Activated naive CD8-positive, alpha-beta T cell treated with anti-CD3 and anti-CD28 coated beads, Interleukin-2, amount 50 U/mL, for 24 hours (primary cell): ENCODE measurements at regions not wholly inside any gene's neighbourhood (a gene's known extent, or its start where the extent isn't known, plus 50 kb on each side); places are given as distances from the start of the nearest gene placed in this dataset.
"Not testable (repeated sequence)": the region's sequence is repeated elsewhere in the genome, so short reads cannot be mapped to it uniquely, and the experiment has no call there.

Source experiments
- ATAC-seq: fragments of 150-1000 bp; cut with Tn5 transposase; one replicate; pipeline ENCODE4 v1.10.0; 2021
- DNase-seq: peaks from one replicate; pipeline ENCODE4 v3.0.0; 2021
- H3K27ac Mint-ChIP-seq: one replicate; pipeline ENCODE4 v1.8.0; 2021; ENCODE audit warnings: mild to moderate bottlenecking, mixed read lengths
- H3K27me3 Mint-ChIP-seq: one replicate; pipeline ENCODE4 v1.8.0; 2021; ENCODE audit warnings: mixed read lengths
- H3K36me3 Mint-ChIP-seq: one replicate; pipeline ENCODE4 v1.8.0; 2021; ENCODE audit warnings: low read depth, mixed read lengths
- H3K4me1 Mint-ChIP-seq: one replicate; pipeline ENCODE4 v1.8.0; 2021; ENCODE audit warnings: mixed read lengths
- H3K4me3 Mint-ChIP-seq: one replicate; pipeline ENCODE4 v1.8.0; 2021; ENCODE audit warnings: mild to moderate bottlenecking, moderate library complexity, mixed read lengths
- H3K9me3 Mint-ChIP-seq: one replicate; pipeline ENCODE4 v1.8.0; 2021; ENCODE audit warnings: mixed read lengths

GRCh38 chr2:131584380-131584779 lies 56.7 kb downstream of the CCDC74A start:
- H3K9me3 Mint-ChIP-seq, result no peaks in the 10 kb centered on the region
- no peak overlapping the region for H3K27ac Mint-ChIP-seq
- no peaks in the 10 kb centered on the region for H3K4me1 Mint-ChIP-seq
- DNase-seq (no peak), ATAC-seq (no peak)
- peaks cover 13% of the 10 kb centered on the region for H3K27me3 Mint-ChIP-seq
- H3K36me3 Mint-ChIP-seq, result no peaks in the 10 kb centered on the region
- no peak overlapping the region for H3K4me3 Mint-ChIP-seq

GRCh38 chr2:131584940-131585339 lies 57.3 kb downstream of the CCDC74A start:
- Mint-ChIP-seq H3K4me3 (no peak overlapping the region), H3K9me3 (no peaks in the 10 kb centered on the region), H3K36me3 (no peaks in the 10 kb centered on the region), H3K4me1 (no peaks in the 10 kb centered on the region), H3K27ac (no peak overlapping the region), H3K27me3 (peaks cover 13% of the 10 kb centered on the region)
- DNase-seq (no peak), ATAC-seq (no peak)

GRCh38 chr2:131588152-131588873 lies 60.6 kb downstream of the CCDC74A start:
- no peak for DNase-seq
- ATAC-seq, result no peak
- Mint-ChIP-seq H3K9me3 (no peaks in the 10 kb centered on the region), H3K27me3 (peaks cover 10% of the 10 kb centered on the region), H3K36me3 (no peaks in the 10 kb centered on the region), H3K27ac (no peak overlapping the region), H3K4me1 (no peaks in the 10 kb centered on the region), H3K4me3 (no peak overlapping the region)

GRCh38 chr2:131589126-131589525 lies 61.4 kb downstream of the CCDC74A start:
- not testable (repeated sequence) for H3K4me1 Mint-ChIP-seq, ATAC-seq, H3K27me3 Mint-ChIP-seq, H3K9me3 Mint-ChIP-seq, H3K4me3 Mint-ChIP-seq, DNase-seq, H3K36me3 Mint-ChIP-seq, H3K27ac Mint-ChIP-seq

- Mint-ChIP-seq H3K27ac (no peak overlapping the region), H3K9me3 (no peaks in the 10 kb centered on the region), H3K4me1 (no peaks in the 10 kb centered on the region), H3K36me3 (no peaks in the 10 kb centered on the region), H3K27me3 (peaks cover 3% of the 10 kb centered on the region), H3K4me3 (no peak overlapping the region)
- ATAC-seq (no peak), DNase-seq (no peak)
Measured at GRCh38 chr2:131590366-131590765, 62.7 kb downstream of the CCDC74A start.

GRCh38 chr2:131590896-131591295 lies 63.2 kb downstream of the CCDC74A start:
- H3K4me3 Mint-ChIP-seq, result no peak overlapping the region
- H3K4me1 Mint-ChIP-seq, result no peaks in the 10 kb centered on the region
- no peaks in the 10 kb centered on the region for H3K9me3 Mint-ChIP-seq
- H3K27me3 Mint-ChIP-seq, result peaks cover 4% of the 10 kb centered on the region
- ATAC-seq, result no peak
- no peaks in the 10 kb centered on the region for H3K36me3 Mint-ChIP-seq
- DNase-seq, result no peak
- H3K27ac Mint-ChIP-seq, result no peak overlapping the region

- not testable (repeated sequence) for H3K27ac Mint-ChIP-seq, H3K4me3 Mint-ChIP-seq, ATAC-seq, H3K4me1 Mint-ChIP-seq, H3K36me3 Mint-ChIP-seq, DNase-seq, H3K9me3 Mint-ChIP-seq
- peaks cover 14% of the 10 kb centered on the region for H3K27me3 Mint-ChIP-seq
Measured at GRCh38 chr2:131596561-131596960, 68.9 kb downstream of the CCDC74A start.

- not testable (repeated sequence) for H3K9me3 Mint-ChIP-seq, DNase-seq, H3K4me3 Mint-ChIP-seq, H3K4me1 Mint-ChIP-seq, H3K27ac Mint-ChIP-seq, ATAC-seq, H3K36me3 Mint-ChIP-seq
- H3K27me3 Mint-ChIP-seq, result peaks cover 17% of the 10 kb centered on the region
Measured at GRCh38 chr2:131602444-131602843, 74.8 kb downstream of the CCDC74A start.

GRCh38 chr2:131604652-131605051 lies 77.0 kb downstream of the CCDC74A start:
- not testable (repeated sequence) for H3K4me3 Mint-ChIP-seq, H3K4me1 Mint-ChIP-seq, DNase-seq, H3K27ac Mint-ChIP-seq, H3K9me3 Mint-ChIP-seq, ATAC-seq, H3K36me3 Mint-ChIP-seq
- H3K27me3 Mint-ChIP-seq, result peaks cover 22% of the 10 kb centered on the region

- not testable (repeated sequence) for DNase-seq, H3K4me1 Mint-ChIP-seq, ATAC-seq, H3K9me3 Mint-ChIP-seq, H3K27ac Mint-ChIP-seq, H3K36me3 Mint-ChIP-seq, H3K4me3 Mint-ChIP-seq
- peaks cover 18% of the 10 kb centered on the region for H3K27me3 Mint-ChIP-seq
Measured at GRCh38 chr2:131606366-131606765, 78.7 kb downstream of the CCDC74A start.

GRCh38 chr2:131607056-131607455 lies 79.4 kb downstream of the CCDC74A start:
- DNase-seq, H3K27ac Mint-ChIP-seq, ATAC-seq, H3K4me1 Mint-ChIP-seq, H3K36me3 Mint-ChIP-seq, H3K9me3 Mint-ChIP-seq, H3K4me3 Mint-ChIP-seq: not testable (repeated sequence)
- H3K27me3 Mint-ChIP-seq, result peaks cover 16% of the 10 kb centered on the region

GRCh38 chr2:131614539-131614938 lies 86.9 kb downstream of the CCDC74A start:
- not testable (repeated sequence) for H3K27ac Mint-ChIP-seq, H3K27me3 Mint-ChIP-seq, H3K36me3 Mint-ChIP-seq, H3K4me3 Mint-ChIP-seq, ATAC-seq, DNase-seq, H3K9me3 Mint-ChIP-seq, H3K4me1 Mint-ChIP-seq

- ATAC-seq, H3K4me1 Mint-ChIP-seq, H3K27me3 Mint-ChIP-seq, H3K27ac Mint-ChIP-seq, H3K4me3 Mint-ChIP-seq, H3K9me3 Mint-ChIP-seq, H3K36me3 Mint-ChIP-seq, DNase-seq: not testable (repeated sequence)
Measured at GRCh38 chr2:131618320-131618719, 90.6 kb downstream of the CCDC74A start.

- not testable (repeated sequence) for DNase-seq, H3K27me3 Mint-ChIP-seq, H3K36me3 Mint-ChIP-seq, ATAC-seq, H3K9me3 Mint-ChIP-seq, H3K27ac Mint-ChIP-seq, H3K4me3 Mint-ChIP-seq, H3K4me1 Mint-ChIP-seq
Measured at GRCh38 chr2:131622874-131623273, 95.2 kb downstream of the CCDC74A start.

GRCh38 chr2:131626011-131626410 lies 98.3 kb downstream of the CCDC74A start:
- H3K36me3 Mint-ChIP-seq, H3K27me3 Mint-ChIP-seq, H3K9me3 Mint-ChIP-seq, H3K4me3 Mint-ChIP-seq, DNase-seq, H3K4me1 Mint-ChIP-seq, ATAC-seq, H3K27ac Mint-ChIP-seq: not testable (repeated sequence)

GRCh38 chr2:131626565-131626964 lies 98.9 kb downstream of the CCDC74A start:
- H3K27ac Mint-ChIP-seq, ATAC-seq, H3K36me3 Mint-ChIP-seq, H3K27me3 Mint-ChIP-seq, DNase-seq, H3K4me3 Mint-ChIP-seq, H3K9me3 Mint-ChIP-seq, H3K4me1 Mint-ChIP-seq: not testable (repeated sequence)
